H9 (cell line): ENCODE measurements at regions not wholly inside any gene's neighbourhood (a gene's known extent, or its start where the extent isn't known, plus 50 kb on each side); places are given as distances from the start of the nearest gene placed in this dataset.

ENCODE experiments used
- DNase-seq: peaks from one replicate; pipeline ENCODE4 v3.0.0-alpha.2; 2017
- H2AFZ ChIP-seq: one replicate; pipeline ENCODE4 v1.6.1; 2013; ENCODE audit warnings: mild to moderate bottlenecking, low read length, control low read depth, moderate library complexity
- H2AK5ac ChIP-seq: 2 replicates; pipeline ENCODE4 v1.6.1; 2013; ENCODE audit warnings: low read length, control low read depth, mixed read lengths; ENCODE audit not compliant: insufficient read length
- H2BK120ac ChIP-seq: one replicate; pipeline ENCODE4 v1.6.1; 2013; ENCODE audit warnings: low read depth, mild to moderate bottlenecking, low read length, control low read depth, inconsistent platforms; ENCODE audit not compliant: poor library complexity, severe bottlenecking
- H2BK12ac ChIP-seq: 2 replicates; pipeline ENCODE4 v1.6.1; 2013; ENCODE audit warnings: low read length, control low read depth, mixed read lengths, low read depth; ENCODE audit not compliant: insufficient read length
- H2BK15ac ChIP-seq: 2 replicates; pipeline ENCODE4 v1.6.1; 2013; ENCODE audit warnings: low read depth, low read length, control low read depth
- H2BK20ac ChIP-seq: one replicate; pipeline ENCODE4 v1.6.1; 2013; ENCODE audit warnings: low read depth, mild to moderate bottlenecking, low read length, control low read depth, inconsistent platforms; ENCODE audit not compliant: poor library complexity, severe bottlenecking
- H2BK5ac ChIP-seq: 2 replicates; pipeline ENCODE4 v1.6.1; 2013; ENCODE audit warnings: low read length, control low read depth, mixed read lengths; ENCODE audit not compliant: insufficient read length
- H3K14ac ChIP-seq: 2 replicates; pipeline ENCODE4 v1.6.1; 2013; ENCODE audit warnings: low read length, control low read depth; ENCODE audit not compliant: insufficient read depth
- H3K18ac ChIP-seq: 2 replicates; pipeline ENCODE4 v1.6.1; 2013; ENCODE audit warnings: low read depth, mild to moderate bottlenecking, mixed read lengths, low read length, control low read depth; ENCODE audit not compliant: insufficient read length
- H3K23ac ChIP-seq: 2 replicates; pipeline ENCODE4 v1.6.1; 2013; ENCODE audit warnings: low read length, control low read depth, mixed read lengths, low read depth; ENCODE audit not compliant: insufficient read length
- H3K23me2 ChIP-seq: 2 replicates; pipeline ENCODE4 v1.6.1; 2013; ENCODE audit warnings: low read depth, mild to moderate bottlenecking, mixed read lengths, low read length, control low read depth; ENCODE audit not compliant: insufficient read length, poor library complexity, severe bottlenecking
- H3K27ac ChIP-seq: 2 replicates; pipeline ENCODE4 v1.5.1; 2013; ENCODE audit warnings: low read length, control low read depth, mixed read lengths, low read depth; ENCODE audit not compliant: insufficient read length
- H3K27me3 ChIP-seq: 2 replicates; pipeline ENCODE4 v1.6.1; 2013; ENCODE audit warnings: low read length, control low read depth, inconsistent platforms; ENCODE audit not compliant: insufficient read depth
- H3K4ac ChIP-seq: 2 replicates; pipeline ENCODE4 v1.6.1; 2013; ENCODE audit warnings: low read depth, mild to moderate bottlenecking, control low read depth, inconsistent platforms, low read length, moderate library complexity
- H3K4me1 ChIP-seq: 2 replicates; pipeline ENCODE4 v1.6.1; 2013; ENCODE audit warnings: low read length, control low read depth, inconsistent platforms; ENCODE audit not compliant: insufficient read depth
- H3K4me2 ChIP-seq: 2 replicates; pipeline ENCODE4 v1.6.1; 2013; ENCODE audit warnings: low read length, control low read depth, mixed read lengths; ENCODE audit not compliant: insufficient read length, insufficient read depth
- H3K56ac ChIP-seq: 2 replicates; pipeline ENCODE4 v1.6.1; 2013; ENCODE audit warnings: low read depth, mild to moderate bottlenecking, mixed read lengths, low read length, control low read depth; ENCODE audit not compliant: insufficient read length
- H3K79me1 ChIP-seq: 2 replicates; pipeline ENCODE4 v1.6.1; 2013; ENCODE audit warnings: low read depth, mild to moderate bottlenecking, moderate library complexity, low read length, control low read depth, inconsistent platforms; ENCODE audit not compliant: insufficient read depth, poor library complexity, severe bottlenecking
- H3K79me2 ChIP-seq: 2 replicates; pipeline ENCODE4 v1.6.1; 2013; ENCODE audit warnings: low read length, control low read depth, inconsistent platforms; ENCODE audit not compliant: insufficient read depth
- H3K9ac ChIP-seq: 2 replicates; pipeline ENCODE4 v1.6.1; 2013; ENCODE audit warnings: low read length, control low read depth, mixed read lengths; ENCODE audit not compliant: insufficient read length; ENCODE audit errors: extremely low read depth
- H3K9me3 ChIP-seq: one replicate; pipeline ENCODE4 v1.6.1; 2013; ENCODE audit warnings: low read depth, low read length, inconsistent platforms; ENCODE audit not compliant: control insufficient read depth
- H3T11ph ChIP-seq: one replicate; pipeline ENCODE4 v1.6.1; 2013; ENCODE audit warnings: mild to moderate bottlenecking, low read length, control low read depth, inconsistent platforms
- H4K20me1 ChIP-seq: one replicate; pipeline ENCODE4 v1.6.1; 2013; ENCODE audit not compliant: control insufficient read depth, insufficient read length, insufficient read depth
- H4K5ac ChIP-seq: 2 replicates; pipeline ENCODE4 v1.6.1; 2013; ENCODE audit warnings: low read depth, mild to moderate bottlenecking, mixed read lengths, low read length, control low read depth; ENCODE audit not compliant: insufficient read length
- H4K8ac ChIP-seq: replicated peaks from 2 replicates; pipeline ENCODE4 v1.6.1; 2013; ENCODE audit warnings: low read length, control low read depth, mixed read lengths, low read depth; ENCODE audit not compliant: insufficient read length
- H4K91ac ChIP-seq: 2 replicates; pipeline ENCODE4 v1.6.1; 2013; ENCODE audit warnings: low read depth, mild to moderate bottlenecking, moderate library complexity, mixed read lengths, low read length, control low read depth; ENCODE audit not compliant: insufficient read length
- H3K27ac Mint-ChIP-seq, 3 experiments: 2 replicates in 2 of 3; 3 replicates in 1 of 3; pipeline ENCODE4 v1.8.0; 2020 to 2021; ENCODE audit warnings: mixed read lengths in 3 of 3, mild to moderate bottlenecking in 1 of 3, moderate library complexity in 1 of 3
- H3K27me3 Mint-ChIP-seq: 2 replicates; pipeline ENCODE4 v1.8.0; 2021; ENCODE audit warnings: low read depth, mild to moderate bottlenecking, moderate library complexity, mixed read lengths
- H3K36me3 Mint-ChIP-seq, 3 experiments: 2 replicates in 2 of 3; 3 replicates in 1 of 3; pipeline ENCODE4 v1.8.0; 2020 to 2021; ENCODE audit warnings: low read depth in 3 of 3, mixed read lengths in 3 of 3; ENCODE audit not compliant: insufficient read depth in 1 of 3
- H3K4me1 Mint-ChIP-seq, 2 experiments: 2 replicates each; pipeline ENCODE4 v1.8.0; 2020; ENCODE audit warnings: mixed read lengths in 2 of 2
- H3K4me3 Mint-ChIP-seq, 2 experiments: 2 replicates in 1 of 2; 3 replicates in 1 of 2; pipeline ENCODE4 v1.8.0; 2020 to 2021; ENCODE audit warnings: mild to moderate bottlenecking in 2 of 2, mixed read lengths in 2 of 2, moderate library complexity in 1 of 2
- H3K9me3 Mint-ChIP-seq, 2 experiments: 2 replicates in 1 of 2; 3 replicates in 1 of 2; pipeline ENCODE4 v1.8.0; 2020; ENCODE audit warnings: mild to moderate bottlenecking in 2 of 2, mixed read lengths in 2 of 2, moderate library complexity in 1 of 2
- CTCF ChIP-seq: fragments of 200-600 bp; sonication (generic); conservative IDR thresholded peaks from 3 replicates; pipeline ENCODE4 v1.8.0; 2021; ENCODE audit warnings: antibody characterized with exemption, mild to moderate bottlenecking
- WGBS: extraction: QIAGEN DNeasy Blood & Tissue Kit; methylation state at CpG from one replicate; pipeline ENCODE4 v1.1.7; 2013; ENCODE audit warnings: missing lambda C conversion rate, low lambda C conversion rate, mixed read lengths; ENCODE audit not compliant: insufficient read length; ENCODE audit errors: extremely low coverage; 5-methylcytosine and 5-hydroxymethylcytosine counted together

GRCh38 chr6:105526225-105526872, 123.5 kb upstream of the PREP start:
- no peak overlapping the region for H2BK15ac ChIP-seq
- TF ChIP-seq CTCF, result no peak
- H2AK5ac ChIP-seq, result no peak overlapping the region
- no peak overlapping the region for H3K56ac ChIP-seq
- H2BK120ac ChIP-seq, result no peak overlapping the region
- H3K27me3 ChIP-seq, result no peaks in the 10 kb centered on the region
- no peak overlapping the region for H3T11ph ChIP-seq
- Mint-ChIP-seq H3K4me3 (no peak overlapping the region), H3K27me3 (no peaks in the 10 kb centered on the region; the same call in 1 of the 2 replicates), H3K4me1 (no peaks in the 10 kb centered on the region), H3K9me3 (no peaks in the 10 kb centered on the region), H3K27ac (no peak overlapping the region), H3K36me3 (no peaks in the 10 kb centered on the region)
- no peak overlapping the region for H3K4ac ChIP-seq
- H3K4me1 ChIP-seq, result no peaks in the 10 kb centered on the region
- no peak overlapping the region for H3K4me2 ChIP-seq
- no peak overlapping the region for H4K8ac ChIP-seq
- no peak overlapping the region for H2BK20ac ChIP-seq
- no peaks in the 10 kb centered on the region for H3K23me2 ChIP-seq
- no peak overlapping the region for H3K27ac ChIP-seq
- H3K79me2 ChIP-seq, result no peaks in the 10 kb centered on the region
- no peak overlapping the region for H2BK12ac ChIP-seq
- no peak overlapping the region for H2AFZ ChIP-seq
- H2BK5ac ChIP-seq, result no peak overlapping the region
- no peak overlapping the region for H4K5ac ChIP-seq
- no peak overlapping the region for H3K9ac ChIP-seq
- no peak overlapping the region for H3K14ac ChIP-seq
- H4K91ac ChIP-seq, result no peak overlapping the region
- no peaks in the 10 kb centered on the region for H3K9me3 ChIP-seq
- no peak overlapping the region for H3K23ac ChIP-seq
- DNase-seq, result no peak
- H3K18ac ChIP-seq, result no peak overlapping the region
- no CpG with 5 or more reads among the region's 2 CpGs for WGBS
- H4K20me1 ChIP-seq, result no peaks in the 10 kb centered on the region
- H3K79me1 ChIP-seq, result no peaks in the 10 kb centered on the region
